Stomach (tissue), 4 donors: ENCODE measurements at regions not wholly inside any gene's neighbourhood (a gene's known extent, or its start where the extent isn't known, plus 50 kb on each side); places are given as distances from the start of the nearest gene placed in this dataset.
"Not testable (repeated sequence)": the region's sequence is repeated elsewhere in the genome, so short reads cannot be mapped to it uniquely, and the experiment has no call there.

Experiments used
- POLR2A ChIP-seq, 4 donors: fragments of 450-650 bp; IDR thresholded peaks; one replicate each; pipeline ENCODE4 v1.6.1; 2016; ENCODE audit warnings: antibody characterized with exemption in 4 of 4, control low read depth in 2 of 4, mild to moderate bottlenecking in 1 of 4, moderate library complexity in 1 of 4
- TF ChIP-seq, protein P1 (sequence below), 7 experiments: fragments of 450-650 bp in 4 of 7; fragments of 200-600 bp in 3 of 7; sonication (generic) in 3 of 7; IDR thresholded peaks; one replicate each; pipeline ENCODE4 v1.5.1; 2016 to 2019; ENCODE audit warnings: antibody characterized with exemption in 7 of 7, control low read depth in 2 of 7, mild to moderate bottlenecking in 1 of 7

DNA sequence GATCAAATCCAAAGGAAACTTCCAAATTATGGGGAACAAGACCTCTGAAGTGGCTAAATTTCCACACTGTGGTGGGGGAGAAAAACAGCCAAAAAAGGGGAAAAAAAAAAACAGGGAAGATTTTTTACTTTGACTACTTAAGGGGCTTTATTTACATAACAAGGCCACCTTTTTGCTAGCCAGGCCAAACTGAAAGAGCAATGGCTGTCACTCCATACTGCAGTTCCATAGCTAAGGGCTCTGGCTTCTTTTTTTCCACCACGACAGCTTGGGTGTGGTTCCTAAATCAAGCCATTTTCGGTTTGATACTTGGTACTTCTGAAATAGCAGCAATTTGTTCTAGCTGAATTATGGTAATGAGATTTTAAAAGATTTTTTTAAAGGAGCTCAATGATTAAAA, 76.4 kb upstream of the ANTXRL start:
- TF ChIP-seq, protein P1, sequence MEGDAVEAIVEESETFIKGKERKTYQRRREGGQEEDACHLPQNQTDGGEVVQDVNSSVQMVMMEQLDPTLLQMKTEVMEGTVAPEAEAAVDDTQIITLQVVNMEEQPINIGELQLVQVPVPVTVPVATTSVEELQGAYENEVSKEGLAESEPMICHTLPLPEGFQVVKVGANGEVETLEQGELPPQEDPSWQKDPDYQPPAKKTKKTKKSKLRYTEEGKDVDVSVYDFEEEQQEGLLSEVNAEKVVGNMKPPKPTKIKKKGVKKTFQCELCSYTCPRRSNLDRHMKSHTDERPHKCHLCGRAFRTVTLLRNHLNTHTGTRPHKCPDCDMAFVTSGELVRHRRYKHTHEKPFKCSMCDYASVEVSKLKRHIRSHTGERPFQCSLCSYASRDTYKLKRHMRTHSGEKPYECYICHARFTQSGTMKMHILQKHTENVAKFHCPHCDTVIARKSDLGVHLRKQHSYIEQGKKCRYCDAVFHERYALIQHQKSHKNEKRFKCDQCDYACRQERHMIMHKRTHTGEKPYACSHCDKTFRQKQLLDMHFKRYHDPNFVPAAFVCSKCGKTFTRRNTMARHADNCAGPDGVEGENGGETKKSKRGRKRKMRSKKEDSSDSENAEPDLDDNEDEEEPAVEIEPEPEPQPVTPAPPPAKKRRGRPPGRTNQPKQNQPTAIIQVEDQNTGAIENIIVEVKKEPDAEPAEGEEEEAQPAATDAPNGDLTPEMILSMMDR (IDR thresholded peaks at IDR 0.05): not testable (repeated sequence)
- not testable (repeated sequence) for TF ChIP-seq POLR2A (IDR thresholded peaks at IDR 0.05)
